Cardiac fibroblast (primary cell): ENCODE measurements at regions not wholly inside any gene's neighbourhood (a gene's known extent, or its start where the extent isn't known, plus 50 kb on each side); places are given as distances from the start of the nearest gene placed in this dataset.

ENCODE experiments used
- DNase-seq, 2 donors: peaks; one replicate each; pipeline versions ENCODE4 v3.0.0 to v3.0.0-alpha.2; 2010; ENCODE audit warnings: low read depth in 2 of 2
- H3K4me3 ChIP-seq, 2 donors: replicated peaks in 1 of 2; 1 replicate in 1 of 2; 2 replicates in 1 of 2; pipeline ENCODE4 v1.5.1; 2011; ENCODE audit warnings: low read depth in 2 of 2, low read length in 2 of 2, mild to moderate bottlenecking in 2 of 2, moderate library complexity in 1 of 2
- TF ChIP-seq, protein P1 (sequence below): IDR thresholded peaks from one replicate; pipeline ENCODE4 v1.5.1; 2011; ENCODE audit warnings: low read depth, mild to moderate bottlenecking, low read length, inconsistent platforms

- DNase-seq = peak in 1 of 2 donors; percentile 8
- H3K4me3 ChIP-seq = no peak overlapping the region
- TF ChIP-seq, protein P1, sequence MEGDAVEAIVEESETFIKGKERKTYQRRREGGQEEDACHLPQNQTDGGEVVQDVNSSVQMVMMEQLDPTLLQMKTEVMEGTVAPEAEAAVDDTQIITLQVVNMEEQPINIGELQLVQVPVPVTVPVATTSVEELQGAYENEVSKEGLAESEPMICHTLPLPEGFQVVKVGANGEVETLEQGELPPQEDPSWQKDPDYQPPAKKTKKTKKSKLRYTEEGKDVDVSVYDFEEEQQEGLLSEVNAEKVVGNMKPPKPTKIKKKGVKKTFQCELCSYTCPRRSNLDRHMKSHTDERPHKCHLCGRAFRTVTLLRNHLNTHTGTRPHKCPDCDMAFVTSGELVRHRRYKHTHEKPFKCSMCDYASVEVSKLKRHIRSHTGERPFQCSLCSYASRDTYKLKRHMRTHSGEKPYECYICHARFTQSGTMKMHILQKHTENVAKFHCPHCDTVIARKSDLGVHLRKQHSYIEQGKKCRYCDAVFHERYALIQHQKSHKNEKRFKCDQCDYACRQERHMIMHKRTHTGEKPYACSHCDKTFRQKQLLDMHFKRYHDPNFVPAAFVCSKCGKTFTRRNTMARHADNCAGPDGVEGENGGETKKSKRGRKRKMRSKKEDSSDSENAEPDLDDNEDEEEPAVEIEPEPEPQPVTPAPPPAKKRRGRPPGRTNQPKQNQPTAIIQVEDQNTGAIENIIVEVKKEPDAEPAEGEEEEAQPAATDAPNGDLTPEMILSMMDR = no peak
Measured at GRCh38 chrX:139106069-139106468, 394.6 kb upstream of the FGF13 start.

- no peak overlapping the region for H3K4me3 ChIP-seq
- TF ChIP-seq, protein P1 = no peak
- DNase-seq = no peak
Measured at GRCh38 chrX:139094671-139095592, 383.4 kb upstream of the FGF13 start.

DNA sequence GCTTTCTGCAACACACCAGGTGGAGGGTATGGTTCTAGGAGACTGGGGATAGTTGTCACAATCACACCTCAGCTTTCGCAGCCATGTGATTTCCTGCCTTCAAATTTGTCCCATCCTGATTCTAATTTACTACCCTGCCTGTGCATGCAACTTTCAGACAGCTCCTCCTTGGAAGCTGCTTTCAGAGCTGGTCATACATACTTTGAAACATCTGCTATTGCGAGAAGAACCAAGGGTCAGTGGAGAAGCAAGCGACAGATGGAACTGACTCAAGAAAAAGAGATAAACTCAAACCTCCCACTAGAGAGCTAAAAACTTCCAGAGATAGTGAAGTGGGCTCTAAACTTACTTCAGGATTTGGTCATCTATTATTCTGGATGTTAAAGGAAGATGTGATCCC, 381.7 kb upstream of the FGF13 start:
- no peak for DNase-seq
- H3K4me3 ChIP-seq = no peak overlapping the region
- TF ChIP-seq, protein P1 = no peak

GRCh38 chrX:139091878-139092277, 380.4 kb upstream of the FGF13 start:
- DNase-seq = no peak
- TF ChIP-seq, protein P1 = no peak

DNA sequence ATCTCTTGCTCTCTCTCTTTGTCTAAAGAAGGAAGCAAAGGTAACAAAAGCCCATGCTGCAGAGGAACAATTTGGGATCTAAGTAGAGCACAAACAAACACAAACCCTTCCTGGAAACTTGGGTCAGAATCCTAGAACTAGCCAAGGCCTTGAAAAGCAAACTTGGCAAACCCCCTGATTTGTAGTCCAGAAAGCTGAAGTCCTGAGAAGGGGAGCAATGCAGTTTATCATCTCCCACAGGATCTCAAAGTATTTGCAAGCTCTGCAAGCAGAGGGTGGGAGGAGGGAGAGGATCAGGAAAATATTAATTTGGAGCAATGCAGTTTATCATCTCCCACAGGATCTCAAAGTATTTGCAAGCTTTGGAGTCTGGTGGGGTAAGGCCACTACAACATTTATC, 379.5 kb upstream of the FGF13 start:
- no peak overlapping the region for H3K4me3 ChIP-seq
- DNase-seq = no peak
- TF ChIP-seq, protein P1 = no peak

More at GRCh38 chrX:139091878-139092277, 380.4 kb upstream of the FGF13 start:
- no peak overlapping the region for H3K4me3 ChIP-seq

DNA sequence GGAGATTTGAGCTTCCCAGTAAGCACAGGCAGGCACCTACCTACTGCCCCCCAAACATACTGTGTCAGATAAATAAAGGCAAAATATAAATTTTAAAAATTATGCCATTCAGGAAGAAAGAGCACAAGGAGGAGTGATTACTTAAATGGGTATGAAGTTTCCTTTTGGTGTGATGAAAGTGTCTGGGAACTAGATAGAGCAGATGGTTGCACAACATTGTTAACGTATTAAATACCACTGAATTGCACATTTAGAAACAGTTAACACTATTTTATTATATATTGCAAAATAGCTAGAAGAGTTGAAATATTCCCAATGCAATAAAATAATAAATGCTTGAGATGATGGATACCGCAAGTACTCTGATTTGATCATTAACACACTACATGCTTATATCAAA, 374.7 kb upstream of the FGF13 start:
- TF ChIP-seq, protein P1 = no peak
- H3K4me3 ChIP-seq = no peak overlapping the region
- DNase-seq = no peak

GRCh38 chrX:139085404-139085803, 373.9 kb upstream of the FGF13 start:
- no peak for DNase-seq
- TF ChIP-seq, protein P1 = no peak
- H3K4me3 ChIP-seq = no peak overlapping the region
